ENCODE measurements at regions not wholly inside any gene's neighbourhood (a gene's known extent, or its start where the extent isn't known, plus 50 kb on each side); places are given as distances from the start of the nearest gene placed in this dataset.

DNA sequence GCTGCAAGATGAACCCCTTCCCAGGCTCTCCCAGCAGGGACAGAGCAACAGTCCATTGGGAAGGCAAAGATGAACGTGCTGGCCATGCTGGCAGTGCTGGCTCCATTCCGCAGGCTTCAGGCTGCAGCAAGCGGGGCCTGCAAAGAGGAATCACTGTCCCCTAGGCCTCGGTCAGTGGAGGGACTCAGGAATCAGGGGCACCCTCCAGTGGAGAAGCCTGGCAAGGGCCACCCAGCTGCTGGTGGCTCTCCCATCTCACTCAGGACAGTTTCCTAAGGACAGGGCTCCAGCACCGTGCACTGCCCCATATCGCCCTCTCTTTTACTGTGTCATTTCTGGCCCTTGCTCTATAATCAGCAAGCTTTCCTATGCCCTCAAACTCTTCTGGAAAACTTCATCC, 498.6 kb downstream of the EFNB2 start:
- peaks cover 2% of the 10 kb centered on the region for H3K4me1 ChIP-seq (ENCODE audit: control insufficient read depth, extremely low read depth, insufficient read depth, low read length)

DNA sequence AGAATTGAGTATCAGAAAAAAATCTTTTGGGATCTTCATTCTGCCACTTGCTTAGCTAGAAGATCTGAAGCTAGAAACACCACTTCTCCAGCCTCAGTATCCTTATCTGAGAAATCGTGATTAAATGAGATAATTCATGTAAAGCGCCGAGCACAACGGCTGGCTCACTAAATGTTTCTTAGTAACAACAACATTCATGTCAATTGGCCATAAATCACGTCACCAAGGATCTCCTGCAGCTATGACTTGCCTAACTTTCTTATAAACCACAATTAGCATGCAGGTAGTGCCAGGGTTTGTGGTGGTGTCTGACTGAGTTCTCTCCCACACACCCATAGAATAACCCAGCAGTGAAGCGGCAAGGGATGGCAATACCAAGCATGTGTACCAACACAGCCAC, 501.3 kb downstream of the EFNB2 start:
- Histone ChIP-seq H4K20me1 (ENCODE audit: control insufficient read depth, extremely low read depth, insufficient read depth, low read length) (no peaks in the 10 kb centered on the region), H3K9ac (ENCODE audit: insufficient read depth, low read length) (no peak overlapping the region), H3K4me1 (ENCODE audit: control insufficient read depth, extremely low read depth, insufficient read depth, low read length) (peaks cover 2% of the 10 kb centered on the region), H3K36me3 (ENCODE audit: control insufficient read depth, insufficient read depth, low read length) (no peaks in the 10 kb centered on the region), H3K9me3 (ENCODE audit: control insufficient read depth, insufficient read depth, low read depth, low read length) (no peaks in the 10 kb centered on the region), H3K27me3 (ENCODE audit: control insufficient read depth, insufficient read depth, low read length) (no peaks in the 10 kb centered on the region), H2AFZ (ENCODE audit: low read length) (no peak overlapping the region), H3K79me2 (ENCODE audit: control insufficient read depth, insufficient read depth, low read length) (no peaks in the 10 kb centered on the region), H3K27ac (ENCODE audit: insufficient read depth, low read length) (no peak overlapping the region), H3K4me3 (replicated peaks in 1 of 4; ENCODE audit: control extremely low read depth in 1 of 4, insufficient read depth in 1 of 4, low read depth in 3 of 4, low read length in 4 of 4) (no peak overlapping the region), H3K4me2 (ENCODE audit: extremely low read depth, insufficient read depth, low read length) (no peak overlapping the region)
- TF ChIP-seq EZH2 (IDR thresholded peaks at IDR 0.05; ENCODE audit: low read length, missing control alignments) (no peak), CTCF (conservative IDR thresholded peaks at IDR 0.05 in 1 of 2, IDR thresholded peaks at IDR 0.05 in 1 of 2; ENCODE audit: low read depth in 1 of 2, low read length in 2 of 2) (no peak)
- DNase-seq (ENCODE audit: low read depth in 2 of 2) = peak in 1 of 2 donors; percentile 83

More for the DNA sequence above, 498.6 kb downstream of the EFNB2 start:
- Histone ChIP-seq H3K4me2 (ENCODE audit: extremely low read depth, insufficient read depth, low read length) (no peak overlapping the region), H2AFZ (ENCODE audit: low read length) (no peak overlapping the region), H3K4me3 (replicated peaks in 1 of 4; ENCODE audit: control extremely low read depth in 1 of 4, insufficient read depth in 1 of 4, low read depth in 3 of 4, low read length in 4 of 4) (no peak overlapping the region), H3K27me3 (ENCODE audit: control insufficient read depth, insufficient read depth, low read length) (no peaks in the 10 kb centered on the region), H3K79me2 (ENCODE audit: control insufficient read depth, insufficient read depth, low read length) (no peaks in the 10 kb centered on the region), H4K20me1 (ENCODE audit: control insufficient read depth, extremely low read depth, insufficient read depth, low read length) (no peaks in the 10 kb centered on the region), H3K9me3 (ENCODE audit: control insufficient read depth, insufficient read depth, low read depth, low read length) (no peaks in the 10 kb centered on the region), H3K9ac (ENCODE audit: insufficient read depth, low read length) (no peak overlapping the region), H3K27ac (ENCODE audit: insufficient read depth, low read length) (no peak overlapping the region), H3K36me3 (ENCODE audit: control insufficient read depth, insufficient read depth, low read length) (no peaks in the 10 kb centered on the region)
- no peak for DNase-seq (ENCODE audit: low read depth in 2 of 2)
- TF ChIP-seq EZH2 (IDR thresholded peaks at IDR 0.05; ENCODE audit: low read length, missing control alignments) (no peak), CTCF (conservative IDR thresholded peaks at IDR 0.05 in 1 of 2, IDR thresholded peaks at IDR 0.05 in 1 of 2; ENCODE audit: low read depth in 1 of 2, low read length in 2 of 2) (no peak)

- Histone ChIP-seq H3K9ac (ENCODE audit: insufficient read depth, low read length) (no peak overlapping the region), H3K4me2 (ENCODE audit: extremely low read depth, insufficient read depth, low read length) (no peak overlapping the region), H2AFZ (ENCODE audit: low read length) (no peak overlapping the region), H3K9me3 (ENCODE audit: control insufficient read depth, insufficient read depth, low read depth, low read length) (no peaks in the 10 kb centered on the region), H3K36me3 (ENCODE audit: control insufficient read depth, insufficient read depth, low read length) (no peaks in the 10 kb centered on the region), H3K27me3 (ENCODE audit: control insufficient read depth, insufficient read depth, low read length) (no peaks in the 10 kb centered on the region), H3K79me2 (ENCODE audit: control insufficient read depth, insufficient read depth, low read length) (no peaks in the 10 kb centered on the region), H4K20me1 (ENCODE audit: control insufficient read depth, extremely low read depth, insufficient read depth, low read length) (no peaks in the 10 kb centered on the region), H3K27ac (ENCODE audit: insufficient read depth, low read length) (no peak overlapping the region), H3K4me1 (ENCODE audit: control insufficient read depth, extremely low read depth, insufficient read depth, low read length) (peaks cover 2% of the 10 kb centered on the region), H3K4me3 (replicated peaks in 1 of 4; ENCODE audit: control extremely low read depth in 1 of 4, insufficient read depth in 1 of 4, low read depth in 3 of 4, low read length in 4 of 4) (no peak overlapping the region)
- TF ChIP-seq CTCF (conservative IDR thresholded peaks at IDR 0.05 in 1 of 2, IDR thresholded peaks at IDR 0.05 in 1 of 2; ENCODE audit: low read depth in 1 of 2, low read length in 2 of 2) (peak; percentile 33 to 50), EZH2 (IDR thresholded peaks at IDR 0.05; ENCODE audit: low read length, missing control alignments) (no peak)
- peak; percentile 63 to 81 for DNase-seq (ENCODE audit: low read depth in 2 of 2)
Observed at GRCh38 chr13:106033659-106034058, 501.8 kb downstream of the EFNB2 start.
